COLO668 (cell line): ENCODE measurements at regions not wholly inside any gene's neighbourhood (a gene's known extent, or its start where the extent isn't known, plus 50 kb on each side); places are given as distances from the start of the nearest gene placed in this dataset.

ENCODE experiments used
- DNase-seq: peaks from one replicate; lab custom pipeline; 2025; ENCODE audit not compliant: unreplicated experiment; lab: John Stamatoyannopoulos, UW

GRCh38 chr6:139588076-139588639 lies 213.7 kb upstream of the CITED2 start:
- peak; percentile 55 for DNase-seq

DNA sequence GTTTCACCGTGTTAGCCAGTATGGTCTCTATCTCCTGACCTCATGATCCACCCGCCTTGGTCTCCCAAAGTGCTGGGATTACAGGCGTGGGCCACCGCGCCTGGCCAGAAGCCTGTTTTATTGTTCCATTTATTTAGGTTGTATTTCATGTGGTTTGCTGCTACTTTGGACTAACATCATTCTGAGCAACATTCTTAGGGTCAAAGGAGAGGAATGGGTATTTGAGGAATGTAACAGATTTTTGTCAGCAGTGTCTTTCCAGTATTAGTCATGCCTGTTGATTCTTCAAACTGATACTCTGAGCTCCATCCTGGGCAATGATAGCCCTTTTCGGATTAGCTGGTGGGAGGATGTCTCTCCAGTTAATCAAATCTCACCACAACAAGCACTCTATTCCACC lies 213.0 kb upstream of the CITED2 start:
- DNase-seq, result no peak

DNA sequence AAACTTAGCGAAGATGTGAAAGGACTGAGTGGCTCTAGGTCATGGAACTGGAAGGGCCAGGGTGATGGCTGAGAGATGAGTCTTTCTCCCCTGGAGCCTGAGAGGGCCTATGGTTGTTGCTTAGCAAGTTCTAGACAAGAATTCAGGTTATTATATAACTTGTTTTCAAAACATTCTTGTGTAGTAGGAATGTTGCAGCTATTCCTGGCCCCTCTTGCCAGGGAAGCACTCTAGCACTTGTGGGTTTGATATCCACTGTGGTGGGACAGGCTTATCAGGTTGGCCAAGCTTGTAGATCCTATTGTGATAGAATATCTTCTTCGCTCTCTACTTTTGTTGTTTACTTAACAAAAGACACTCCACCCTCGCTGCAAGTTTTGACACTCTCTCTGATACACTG lies 211.8 kb upstream of the CITED2 start:
- DNase-seq, result no peak

DNA sequence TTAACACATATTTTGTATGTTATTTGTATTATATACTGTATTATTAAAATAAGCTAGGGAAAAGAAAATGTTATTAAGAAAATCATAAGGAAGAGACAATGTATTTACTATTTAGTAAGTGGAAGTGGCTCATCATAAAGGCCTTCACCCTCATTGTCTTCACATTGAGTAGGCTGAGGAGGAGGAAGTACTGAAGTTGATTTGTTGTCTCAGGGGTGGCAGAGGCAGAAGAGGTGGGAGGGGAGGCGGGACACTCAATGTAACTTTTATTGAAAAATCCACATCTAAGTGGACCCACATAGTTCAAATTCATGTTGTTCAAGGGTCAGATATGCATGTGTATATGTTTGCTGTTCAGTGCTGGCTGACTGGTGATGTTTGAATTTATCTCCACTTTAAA lies 210.2 kb upstream of the CITED2 start:
- no peak for DNase-seq

DNA sequence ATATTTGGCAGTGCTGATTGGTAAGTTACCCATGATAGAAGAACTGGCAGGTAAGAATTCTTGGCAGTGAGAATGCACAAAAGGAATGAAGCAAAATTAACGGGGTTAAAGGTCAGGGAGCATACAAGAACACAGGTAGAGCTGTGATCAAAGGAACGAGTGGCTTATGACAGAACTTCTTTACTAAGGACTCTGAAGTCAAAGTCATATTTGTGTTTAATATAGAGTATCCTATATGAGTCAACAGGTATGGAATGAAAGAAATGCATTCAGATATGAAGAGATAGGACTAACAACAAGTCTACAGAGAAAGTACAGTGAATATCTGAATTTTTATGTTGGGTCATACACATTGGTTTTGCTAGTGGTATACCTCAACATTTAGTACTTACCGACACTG lies 209.0 kb upstream of the CITED2 start:
- no peak for DNase-seq

- DNase-seq, result no peak
Observed at GRCh38 chr6:139582956-139583355, 208.5 kb upstream of the CITED2 start.

GRCh38 chr6:139581485-139581865 lies 207.0 kb upstream of the CITED2 start:
- DNase-seq, result no peak

GRCh38 chr6:139580592-139581484 lies 206.4 kb upstream of the CITED2 start:
- DNase-seq, result no peak

DNA sequence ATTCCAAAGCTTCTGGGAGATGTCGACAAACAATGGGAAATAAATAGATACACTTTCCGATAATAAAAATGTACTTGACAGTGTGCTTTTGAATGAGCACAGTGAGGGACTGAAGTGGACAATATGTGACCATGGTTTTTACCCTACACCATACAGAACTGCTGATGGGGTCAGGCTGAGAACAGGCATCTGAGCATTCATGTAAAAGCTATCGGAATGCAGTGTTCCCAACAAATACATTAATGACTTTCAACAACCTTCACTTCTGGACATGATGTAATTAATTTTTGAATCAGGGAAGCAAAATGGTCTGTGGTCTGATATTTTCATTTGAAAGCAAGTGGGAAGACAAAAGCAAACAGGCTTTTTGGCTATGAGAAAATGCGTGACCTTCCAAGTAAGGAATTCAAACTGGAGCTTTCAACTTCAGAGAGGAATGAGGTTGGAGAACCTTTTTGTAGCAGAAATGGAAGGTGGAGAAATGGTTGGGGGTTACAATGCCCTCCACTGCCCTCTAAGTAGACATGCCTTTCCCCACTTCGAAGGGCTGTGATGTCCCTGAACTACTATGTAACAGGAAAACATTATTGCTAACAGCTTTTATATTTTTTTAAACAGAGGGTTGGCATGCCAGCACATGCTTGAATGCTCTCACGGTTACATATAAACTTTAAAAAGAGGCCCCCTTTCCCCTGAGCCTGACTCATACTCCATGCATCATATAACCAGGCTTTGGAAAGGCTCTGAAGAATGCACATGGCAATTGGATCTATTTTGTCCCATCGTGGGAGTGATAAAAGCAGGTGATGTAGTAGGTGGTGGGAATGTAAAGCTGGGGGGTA lies 203.5 kb upstream of the CITED2 start:
- DNase-seq, result no peak

- no peak for DNase-seq
Observed at GRCh38 chr6:139577124-139577762, 202.8 kb upstream of the CITED2 start.

DNA sequence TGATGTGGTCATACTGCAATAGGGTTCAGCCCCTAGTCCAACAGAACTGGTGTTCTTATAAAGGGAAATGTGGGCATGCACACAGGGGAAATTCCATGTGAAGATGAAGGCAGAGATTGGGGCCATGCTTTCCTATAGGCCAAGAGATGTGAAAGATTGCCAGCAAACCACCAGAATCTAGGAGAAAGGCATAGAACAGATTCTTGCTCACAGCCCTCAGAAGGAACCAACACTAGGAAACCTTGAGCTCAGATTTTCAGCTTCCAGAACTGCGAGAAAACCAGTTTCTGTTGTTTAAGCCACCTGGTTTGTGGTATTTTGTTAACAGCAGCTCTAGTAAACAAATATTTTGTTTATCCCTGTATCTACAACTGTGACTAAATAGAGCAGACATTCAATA lies 197.6 kb upstream of the CITED2 start:
- DNase-seq, result no peak

GRCh38 chr6:139570166-139570565 lies 195.7 kb upstream of the CITED2 start:
- no peak for DNase-seq

DNA sequence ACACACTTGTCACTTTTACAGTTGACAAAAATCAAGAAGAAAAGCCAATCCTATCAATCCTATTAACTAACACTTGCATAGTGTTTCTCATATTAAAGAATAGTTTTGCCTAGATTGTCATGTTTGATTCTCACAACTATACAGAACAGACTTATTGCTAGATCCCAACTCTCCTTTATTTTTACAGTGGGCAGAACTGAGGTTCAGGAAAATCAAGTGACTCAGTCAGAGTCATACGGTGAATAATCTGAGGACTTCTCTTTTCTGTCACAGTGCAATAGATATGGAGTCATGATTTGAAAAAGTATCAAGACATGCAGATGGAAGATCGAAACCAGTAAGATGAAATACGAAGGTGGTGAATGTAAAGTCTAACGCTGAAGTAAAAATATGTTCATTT lies 195.1 kb upstream of the CITED2 start:
- no peak for DNase-seq

GRCh38 chr6:139568956-139569538 lies 194.6 kb upstream of the CITED2 start:
- DNase-seq, result no peak

DNA sequence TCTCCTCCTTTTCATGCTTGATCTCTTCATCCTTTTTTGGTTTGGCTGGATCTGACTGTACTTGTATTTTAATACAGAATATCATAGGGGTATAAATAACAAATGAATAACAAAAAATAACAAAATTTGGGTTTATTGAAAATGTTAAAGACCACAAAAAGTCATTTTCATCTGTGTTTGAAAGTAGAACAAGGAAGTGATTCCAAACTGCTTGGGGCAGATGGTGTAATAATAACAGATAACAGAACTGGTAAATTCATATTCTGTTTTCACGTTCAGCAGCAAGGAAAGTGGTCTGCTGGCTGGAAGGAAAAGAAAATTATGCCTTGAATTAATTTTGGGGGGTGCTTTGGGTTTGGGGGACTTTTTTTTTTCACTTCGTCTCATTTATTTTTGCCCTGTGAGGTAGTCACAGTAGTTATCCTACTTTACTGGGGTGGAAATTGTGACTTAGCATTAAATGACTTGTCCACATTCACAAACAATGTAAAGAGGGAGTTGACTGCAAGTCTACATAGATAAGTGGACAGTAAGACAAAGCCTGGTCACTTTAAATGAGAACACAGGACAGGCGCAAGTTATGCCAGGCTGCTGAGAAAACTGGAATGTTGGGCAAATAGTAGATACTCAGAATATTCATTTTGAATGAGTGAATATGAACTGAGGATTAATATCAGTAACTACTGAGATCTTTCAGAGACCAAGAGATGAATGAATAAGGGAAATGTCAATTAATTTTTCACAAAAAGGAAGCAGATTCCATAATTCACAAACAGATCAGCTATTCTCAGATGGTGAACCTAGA lies 193.9 kb upstream of the CITED2 start:
- no peak for DNase-seq

- DNase-seq, result no peak
Observed at GRCh38 chr6:139567095-139567494, 192.6 kb upstream of the CITED2 start.

DNA sequence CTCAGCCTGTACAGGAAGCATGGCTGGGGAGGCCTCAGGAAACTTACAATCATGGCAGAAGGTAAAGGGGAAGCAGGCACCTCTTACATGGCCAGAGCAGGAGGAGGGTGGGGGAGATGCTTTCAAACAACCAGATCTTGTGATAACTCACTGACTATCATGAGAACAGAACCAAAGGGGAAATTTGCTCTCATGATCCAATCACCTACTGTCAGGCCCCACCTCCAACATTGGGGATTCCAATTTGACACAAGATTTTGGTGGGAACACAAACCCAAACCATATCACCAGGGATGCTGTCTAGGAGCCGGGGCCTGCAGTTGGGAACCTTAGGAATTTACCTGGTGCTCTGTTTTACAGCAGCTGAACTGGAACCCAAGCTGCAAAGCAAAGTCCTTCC lies 191.1 kb upstream of the CITED2 start:
- DNase-seq, result no peak

GRCh38 chr6:139557547-139557946 lies 183.1 kb upstream of the CITED2 start:
- DNase-seq, result no peak

DNA sequence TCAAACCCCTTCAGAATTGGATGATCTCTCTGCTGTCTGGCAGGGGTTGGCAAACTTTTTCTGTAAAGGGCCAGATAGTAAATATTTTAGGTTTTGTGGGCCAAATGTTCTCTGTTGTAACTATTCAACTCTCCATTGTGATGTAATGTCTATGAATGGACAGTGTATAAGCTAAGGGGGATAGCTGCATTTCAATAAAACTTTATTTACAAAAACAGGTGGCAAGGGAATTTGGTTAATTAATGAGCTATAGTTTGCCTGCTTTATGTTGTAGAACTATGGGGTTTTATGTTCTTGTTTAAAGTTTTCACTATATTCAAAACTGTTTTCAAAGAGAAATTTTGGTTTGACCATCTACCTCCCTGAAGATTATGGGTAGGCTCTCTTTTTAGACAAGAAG lies 182.1 kb upstream of the CITED2 start:
- no peak for DNase-seq

- DNase-seq, result no peak
Observed at GRCh38 chr6:139553916-139554315, 179.5 kb upstream of the CITED2 start.
